OCI-LY3 (cell line): ENCODE measurements at regions not wholly inside any gene's neighbourhood (a gene's known extent, or its start where the extent isn't known, plus 50 kb on each side); places are given as distances from the start of the nearest gene placed in this dataset.
A peak's percentile ranks its signal among the peaks of the same experiment; 100 is the strongest.

Experiments
- H2AFZ ChIP-seq: fragments of 200-600, 300-600 bp; shearing (Covaris generic); 2 replicates; pipeline ENCODE4 v1.6.0; 2014; ENCODE audit warnings: antibody characterized with exemption, low read depth, low read length
- H3K27ac ChIP-seq: fragments of 200-600, 300-600 bp; sonication (generic); 2 replicates; pipeline ENCODE4 v1.5.1; 2014; ENCODE audit warnings: mild to moderate bottlenecking, low read length, moderate library complexity, mixed read lengths
- H3K27me3 ChIP-seq: fragments of 200-600, 300-600 bp; sonication (generic); 2 replicates; pipeline ENCODE4 v1.6.1; 2014; ENCODE audit warnings: low read depth, low read length, mixed read lengths
- H3K36me3 ChIP-seq: fragments of 200-600, 300-600 bp; sonication (generic); replicated peaks from 2 replicates; pipeline ENCODE3; 2014; ENCODE audit warnings: low read depth, low read length, mixed read lengths
- H3K4me1 ChIP-seq: fragments of 300-600, 200-600 bp; sonication (generic); 2 replicates; pipeline ENCODE4 v1.6.1; 2014; ENCODE audit warnings: low read length, mixed read lengths
- H3K4me2 ChIP-seq: fragments of 200-600, 300-600 bp; sonication (generic); 2 replicates; pipeline ENCODE4 v1.6.1; 2014; ENCODE audit warnings: low read length, mixed read lengths
- H3K4me3 ChIP-seq: fragments of 300-600, 200-600 bp; sonication (generic); 2 replicates; pipeline ENCODE4 v1.5.1; 2014; ENCODE audit warnings: antibody characterized with exemption, mild to moderate bottlenecking, low read length, moderate library complexity
- H3K79me2 ChIP-seq: fragments of 300-600, 200-600 bp; shearing (Covaris generic); 2 replicates; pipeline ENCODE4 v1.6.1; 2014; ENCODE audit warnings: mild to moderate bottlenecking, low read length, mixed read lengths
- H3K9ac ChIP-seq: fragments of 300-600, 200-600 bp; shearing (Covaris generic); 2 replicates; pipeline ENCODE4 v1.6.0; 2014; ENCODE audit warnings: mild to moderate bottlenecking, low read length, moderate library complexity
- H3K9me3 ChIP-seq: fragments of 200-600, 300-600 bp; shearing (Covaris generic); 2 replicates; pipeline ENCODE4 v1.6.1; 2014; ENCODE audit warnings: low read length, mixed read lengths; ENCODE audit not compliant: insufficient read depth
- H4K20me1 ChIP-seq: fragments of 200-600, 300-600 bp; sonication (generic); 2 replicates; pipeline ENCODE4 v1.6.1; 2016; ENCODE audit warnings: low read length, mixed read lengths; ENCODE audit not compliant: insufficient read depth
- CTCF ChIP-seq: fragments of 200-600, 300-600 bp; sonication (generic); IDR thresholded peaks from 2 replicates; pipeline ENCODE4 v1.5.1; 2014; ENCODE audit warnings: antibody characterized with exemption, low read length, low read depth
- EZH2phosphoT487 ChIP-seq: fragments of 200-600 bp; shearing (Covaris generic); IDR thresholded peaks from 2 replicates; pipeline ENCODE4 v1.6.1; 2018; ENCODE audit warnings: antibody characterized with exemption, mixed run types, low read depth

- H3K9ac ChIP-seq: no peak overlapping the region
- H3K4me2 ChIP-seq: no peak overlapping the region
- H3K4me3 ChIP-seq: no peak overlapping the region
- no peaks in the 10 kb centered on the region for H3K9me3 ChIP-seq
- H3K36me3 ChIP-seq: no peaks in the 10 kb centered on the region
- no peak overlapping the region for H3K27ac ChIP-seq
- H3K27me3 ChIP-seq: no peaks in the 10 kb centered on the region
- no peak overlapping the region for H2AFZ ChIP-seq
- no peak for TF ChIP-seq CTCF
- TF ChIP-seq EZH2phosphoT487: no peak
- H3K4me1 ChIP-seq: no peaks in the 10 kb centered on the region
- H4K20me1 ChIP-seq: no peaks in the 10 kb centered on the region
- H3K79me2 ChIP-seq: no peaks in the 10 kb centered on the region
Measured at GRCh38 chrX:110989869-110990268, 106.1 kb upstream of the PAK3 start.

GRCh38 chrX:110989447-110989846 lies 106.5 kb upstream of the PAK3 start:
- H3K9me3 ChIP-seq: no peaks in the 10 kb centered on the region

GRCh38 chrX:110987292-110987691 lies 108.7 kb upstream of the PAK3 start:
- H4K20me1 ChIP-seq: no peaks in the 10 kb centered on the region
- no peak overlapping the region for H3K9ac ChIP-seq
- H3K4me2 ChIP-seq: no peak overlapping the region
- H3K4me1 ChIP-seq: no peaks in the 10 kb centered on the region
- no peaks in the 10 kb centered on the region for H3K9me3 ChIP-seq
- no peaks in the 10 kb centered on the region for H3K27me3 ChIP-seq
- TF ChIP-seq EZH2phosphoT487 (no peak), CTCF (peak; percentile 19; the same call in 1 of the 2 replicates)
- H3K27ac ChIP-seq: no peak overlapping the region
- H2AFZ ChIP-seq: no peak overlapping the region
- H3K4me3 ChIP-seq: no peak overlapping the region
- no peaks in the 10 kb centered on the region for H3K36me3 ChIP-seq
- H3K79me2 ChIP-seq: no peaks in the 10 kb centered on the region

More at GRCh38 chrX:110989447-110989846, 106.5 kb upstream of the PAK3 start:
- H3K27me3 ChIP-seq: no peaks in the 10 kb centered on the region
- H4K20me1 ChIP-seq: no peaks in the 10 kb centered on the region
- no peak overlapping the region for H2AFZ ChIP-seq
- no peak overlapping the region for H3K27ac ChIP-seq
- H3K4me2 ChIP-seq: no peak overlapping the region
- TF ChIP-seq CTCF: no peak
- no peak for TF ChIP-seq EZH2phosphoT487
- H3K9ac ChIP-seq: no peak overlapping the region
- H3K4me1 ChIP-seq: no peaks in the 10 kb centered on the region
- H3K79me2 ChIP-seq: no peaks in the 10 kb centered on the region
- no peak overlapping the region for H3K4me3 ChIP-seq
- H3K36me3 ChIP-seq: no peaks in the 10 kb centered on the region

GRCh38 chrX:110985470-110985869 lies 110.5 kb upstream of the PAK3 start:
- Histone ChIP-seq H3K27ac (no peak overlapping the region), H4K20me1 (no peaks in the 10 kb centered on the region), H2AFZ (no peak overlapping the region), H3K27me3 (no peaks in the 10 kb centered on the region), H3K79me2 (no peaks in the 10 kb centered on the region), H3K36me3 (no peaks in the 10 kb centered on the region), H3K9me3 (no peaks in the 10 kb centered on the region), H3K9ac (no peak overlapping the region), H3K4me3 (no peak overlapping the region), H3K4me2 (no peak overlapping the region), H3K4me1 (no peaks in the 10 kb centered on the region)
- no peak for TF ChIP-seq CTCF
- TF ChIP-seq EZH2phosphoT487: no peak
